Spleen (tissue), 11 donors: ENCODE measurements at regions not wholly inside any gene's neighbourhood (a gene's known extent, or its start where the extent isn't known, plus 50 kb on each side); places are given as distances from the start of the nearest gene placed in this dataset.

Source experiments
- DNase-seq: peaks from one replicate; pipeline ENCODE4 v3.0.0-alpha.2; 2020
- H3K27ac ChIP-seq, 8 donors: fragments of 200-600 bp; sonication (generic) in 7 of 8; 1 replicate in 4 of 8; 2 replicates in 4 of 8; pipeline versions ENCODE4 v1.5.0 to v1.8.0; 2016 to 2021; ENCODE audit warnings: inconsistent platforms in 4 of 8, mild to moderate bottlenecking in 4 of 8, moderate library complexity in 1 of 8
- H3K27me3 ChIP-seq, 7 donors: fragments of 200-600 bp; sonication (generic) in 6 of 7; replicated peaks in 1 of 7; 1 replicate in 4 of 7; 2 replicates in 3 of 7; pipeline versions ENCODE4 v1.5.0 to v1.8.0; 2016 to 2021; ENCODE audit warnings: inconsistent platforms in 3 of 7, mild to moderate bottlenecking in 1 of 7
- H3K36me3 ChIP-seq, 6 donors: fragments of 200-600 bp; sonication (generic) in 5 of 6; 1 replicate in 4 of 6; 2 replicates in 2 of 6; pipeline versions ENCODE4 v1.5.0 to v1.8.0; 2016 to 2021; ENCODE audit warnings: inconsistent platforms in 2 of 6
- H3K4me1 ChIP-seq, 6 donors: fragments of 200-600 bp; sonication (generic) in 5 of 6; 1 replicate in 3 of 6; 2 replicates in 3 of 6; pipeline versions ENCODE4 v1.5.0 to v1.8.0; 2016 to 2021; ENCODE audit warnings: inconsistent platforms in 3 of 6
- H3K4me3 ChIP-seq, 8 donors: fragments of 200-600 bp; sonication (generic) in 7 of 8; 1 replicate in 4 of 8; 2 replicates in 4 of 8; pipeline versions ENCODE4 v1.5.0 to v1.8.0; 2016 to 2021; ENCODE audit warnings: inconsistent platforms in 4 of 8, mild to moderate bottlenecking in 4 of 8, moderate library complexity in 2 of 8
- H3K9me3 ChIP-seq, 8 donors: fragments of 200-600 bp; sonication (generic) in 7 of 8; 1 replicate in 4 of 8; 2 replicates in 4 of 8; pipeline versions ENCODE4 v1.5.0 to v1.8.0; 2016 to 2021; ENCODE audit warnings: inconsistent platforms in 4 of 8
- CTCF ChIP-seq, 11 experiments: fragments of 200-600 bp in 7 of 11; fragments of 450-650 bp in 4 of 11; sonication (generic) in 4 of 11; IDR thresholded peaks in 8 of 11; conservative IDR thresholded peaks in 3 of 11; 1 replicate in 7 of 11; 2 replicates in 4 of 11; pipeline versions ENCODE4 v1.4.0 to v1.8.0; 2016 to 2021; ENCODE audit warnings: antibody characterized with exemption in 11 of 11, inconsistent platforms in 4 of 11, mild to moderate bottlenecking in 1 of 11
- POLR2A ChIP-seq, 3 donors: fragments of 450-650 bp; IDR thresholded peaks; one replicate each; pipeline ENCODE4 v1.5.1; 2017; ENCODE audit warnings: antibody characterized with exemption in 3 of 3, mild to moderate bottlenecking in 1 of 3
- POLR2AphosphoS5 ChIP-seq, 3 donors: sonication (generic); formaldehyde crosslinking; IDR thresholded peaks; one replicate each; pipeline ENCODE4 v1.5.1; 2017; ENCODE audit warnings: antibody characterized with exemption in 3 of 3
- WGBS, 5 donors: extraction: QIAGEN DNeasy Blood & Tissue Kit in 3 of 5; methylation state at CpG; one replicate each; pipeline versions ENCODE4 v1.1.5 to v1.1.7; 2013 to 2018; 5-methylcytosine and 5-hydroxymethylcytosine counted together
- intact Hi-C: fragments of 100-400 bp; cut with DNase I; formaldehyde crosslinking; loops from one replicate; pipeline ENCODE4 v1.15.0; 2023; ENCODE audit warnings: low total_unique reads
- donor health status: healthy with polysubstance abuse.
- donor health status: DM: no; HTN: no; CAD: no; lungs with moderate emphysema.
- donor health status: DM: no; HTN: no; CAD: no.
- donor health status: Bipolar disorder and iron deficiency.
- donor health status: healthy.
- donor health status: DM: no; HTN: no; CAD: no.
- donor health status: DM: yes; HTN: yes; CAD: no.

GRCh38 chr17:68783861-68784260 lies 171.3 kb downstream of the ABCA8 start:
- Histone ChIP-seq H3K36me3 (no peaks in the 10 kb centered on the region), H3K4me1 (peaks cover 0 to 12% (median 0%) of the 10 kb centered on the region in 6 donors), H3K4me3 (no peak overlapping the region), H3K9me3 (no peaks in the 10 kb centered on the region), H3K27ac (peak overlapping the region in 4 of 8 donors; percentile 25 to 42 (median 36)), H3K27me3 (no peaks in the 10 kb centered on the region)
- TF ChIP-seq POLR2A (IDR thresholded peaks at IDR 0.05) (no peak), POLR2AphosphoS5 (IDR thresholded peaks at IDR 0.05) (no peak), CTCF (IDR thresholded peaks at IDR 0.05 in 8 of 11, conservative IDR thresholded peaks at IDR 0.05 in 3 of 11) (no peak)
- DNase-seq = no peak
- WGBS, 5 donors = 84 to 92% (median 87%) methylated on average over 4 of the region's 4 CpGs
- intact Hi-C loops = no loop called here

- H3K9me3 ChIP-seq = no peaks in the 10 kb centered on the region
- TF ChIP-seq CTCF (IDR thresholded peaks at IDR 0.05 in 8 of 11, conservative IDR thresholded peaks at IDR 0.05 in 3 of 11) (no peak), POLR2AphosphoS5 (IDR thresholded peaks at IDR 0.05) (peak in 1 of 3 donors; percentile 60), POLR2A (IDR thresholded peaks at IDR 0.05) (no peak)
- H3K27me3 ChIP-seq = no peaks in the 10 kb centered on the region
- intact Hi-C loops = no loop called here
- peaks cover 0 to 20% (median 7%) of the 10 kb centered on the region in 6 donors for H3K4me1 ChIP-seq
- H3K4me3 ChIP-seq = no peak overlapping the region
- H3K27ac ChIP-seq = peak overlapping the region in 2 of 8 donors; percentile 11 to 32
- DNase-seq = no peak
- 79 to 97% (median 87%) methylated on average over 1 of the region's 1 CpG for WGBS, 5 donors
- H3K36me3 ChIP-seq = no peaks in the 10 kb centered on the region
Observed at GRCh38 chr17:68782789-68783188, 172.4 kb downstream of the ABCA8 start.

GRCh38 chr17:68780596-68780995 lies 174.6 kb downstream of the ABCA8 start:
- Histone ChIP-seq H3K9me3 (no peaks in the 10 kb centered on the region), H3K4me3 (no peak overlapping the region), H3K36me3 (no peaks in the 10 kb centered on the region), H3K4me1 (peaks cover 0 to 26% (median 15%) of the 10 kb centered on the region in 6 donors), H3K27ac (no peak overlapping the region), H3K27me3 (no peaks in the 10 kb centered on the region)
- WGBS, 5 donors = 89 to 97% (median 94%) methylated on average over 4 of the region's 4 CpGs
- intact Hi-C loops = no loop called here
- DNase-seq = no peak
- no peak for TF ChIP-seq POLR2A (IDR thresholded peaks at IDR 0.05)
- TF ChIP-seq CTCF (IDR thresholded peaks at IDR 0.05 in 8 of 11, conservative IDR thresholded peaks at IDR 0.05 in 3 of 11) = no peak
- TF ChIP-seq POLR2AphosphoS5 (IDR thresholded peaks at IDR 0.05) = no peak

- H3K27me3 ChIP-seq = no peaks in the 10 kb centered on the region
- H3K4me1 ChIP-seq = peaks cover 0 to 32% (median 24%) of the 10 kb centered on the region in 6 donors
- no peaks in the 10 kb centered on the region for H3K36me3 ChIP-seq
- intact Hi-C loops = loop anchor here (5.0 to 10.0 kb wide), 2 partner anchors 196 to 459 kb away; no protein-coding TSS in a partner anchor
- no peak for DNase-seq
- H3K9me3 ChIP-seq = no peaks in the 10 kb centered on the region
- peak overlapping the region in 7 of 8 donors; percentile 16 to 77 (median 66) for H3K27ac ChIP-seq
- WGBS, 5 donors = 62 to 78% (median 70%) methylated on average over 4 of the region's 4 CpGs
- H3K4me3 ChIP-seq = no peak overlapping the region
- TF ChIP-seq POLR2A (IDR thresholded peaks at IDR 0.05) (no peak), CTCF (IDR thresholded peaks at IDR 0.05 in 8 of 11, conservative IDR thresholded peaks at IDR 0.05 in 3 of 11) (no peak), POLR2AphosphoS5 (IDR thresholded peaks at IDR 0.05) (no peak)
Observed at GRCh38 chr17:68778726-68779125, 176.5 kb downstream of the ABCA8 start.
